H7 (cell line): ENCODE measurements at regions not wholly inside any gene's neighbourhood (a gene's known extent, or its start where the extent isn't known, plus 50 kb on each side); places are given as distances from the start of the nearest gene placed in this dataset.

Experiments
- DNase-seq: peaks from one replicate; pipeline ENCODE4 v3.0.0; 2012
- H3K27me3 ChIP-seq: 2 replicates; pipeline ENCODE4 v1.6.0; 2011; ENCODE audit warnings: mild to moderate bottlenecking, low read length; ENCODE audit not compliant: control insufficient read depth, insufficient read depth
- H3K36me3 ChIP-seq: replicated peaks from 2 replicates; pipeline ENCODE4 v1.5.1; 2011; ENCODE audit warnings: low read length; ENCODE audit not compliant: control insufficient read depth, insufficient read depth
- H3K4me3 ChIP-seq: 2 replicates; pipeline ENCODE4 v1.5.1; 2011; ENCODE audit warnings: low read depth, mild to moderate bottlenecking, control low read depth, low read length, moderate library complexity; ENCODE audit not compliant: insufficient read depth

GRCh38 chr16:86308514-86308913 lies 201.8 kb upstream of the FOXF1 start:
- DNase-seq = no peak
- no peaks in the 10 kb centered on the region for H3K36me3 ChIP-seq
- H3K4me3 ChIP-seq = no peak overlapping the region
- no peaks in the 10 kb centered on the region for H3K27me3 ChIP-seq

DNA sequence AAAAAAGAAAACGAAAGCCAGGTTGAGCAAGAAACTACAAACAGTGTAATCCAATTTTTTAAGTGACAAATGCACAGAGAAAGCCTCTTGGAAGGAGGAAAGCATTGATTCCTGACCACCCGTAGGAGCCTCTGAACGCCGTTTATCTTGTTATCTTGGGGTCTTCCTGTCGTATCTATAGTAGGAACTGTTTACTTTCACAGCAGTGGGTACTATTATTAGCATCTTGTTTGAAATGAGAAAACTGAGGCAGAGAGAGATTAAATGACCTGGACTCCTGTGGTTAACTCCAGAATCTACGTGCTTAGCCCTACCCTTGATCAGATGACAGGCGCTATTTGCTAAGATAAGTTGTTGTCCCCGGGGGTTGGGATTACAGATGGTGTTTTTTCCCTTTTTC lies 196.7 kb upstream of the FOXF1 start:
- Histone ChIP-seq H3K36me3 (no peaks in the 10 kb centered on the region), H3K4me3 (no peak overlapping the region), H3K27me3 (no peaks in the 10 kb centered on the region)
- DNase-seq = no peak

DNA sequence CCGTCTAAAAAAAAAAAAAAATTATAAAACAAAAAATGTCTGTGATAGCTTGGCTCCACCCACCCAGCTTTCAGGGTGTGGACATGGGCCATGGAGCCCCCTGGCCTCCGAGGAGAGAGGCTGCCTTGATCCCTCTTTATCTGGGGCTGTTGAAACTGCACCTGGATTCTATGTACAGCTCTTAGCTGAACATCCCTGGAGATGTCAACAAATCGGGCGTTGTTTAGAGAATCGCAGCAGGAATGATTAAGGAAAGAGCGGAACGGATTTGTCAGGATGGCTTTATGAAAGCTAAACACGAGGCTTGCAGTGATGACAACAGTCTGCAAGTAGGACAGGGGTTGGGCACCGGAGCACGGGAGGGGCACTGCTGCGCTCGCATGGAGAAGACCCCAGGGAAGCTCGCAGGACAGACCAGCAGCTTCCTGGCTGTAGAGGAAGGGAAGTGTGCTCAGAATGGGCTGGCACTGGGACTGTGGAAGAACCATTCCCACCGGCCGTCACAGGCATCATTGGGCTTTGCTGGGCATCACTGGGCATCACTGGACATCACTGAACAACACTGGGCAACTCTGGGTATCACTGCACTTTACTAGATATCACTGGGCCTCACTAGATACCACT lies 195.8 kb upstream of the FOXF1 start:
- no peak for DNase-seq
- Histone ChIP-seq H3K27me3 (no peaks in the 10 kb centered on the region), H3K4me3 (no peak overlapping the region), H3K36me3 (no peaks in the 10 kb centered on the region)

- H3K27me3 ChIP-seq = no peaks in the 10 kb centered on the region
- H3K36me3 ChIP-seq = no peaks in the 10 kb centered on the region
- H3K4me3 ChIP-seq = no peak overlapping the region
- no peak for DNase-seq
Observed at GRCh38 chr16:86316967-86317812, 193.1 kb upstream of the FOXF1 start.

- no peaks in the 10 kb centered on the region for H3K36me3 ChIP-seq
- DNase-seq = no peak
- H3K4me3 ChIP-seq = no peak overlapping the region
- H3K27me3 ChIP-seq = no peaks in the 10 kb centered on the region
Observed at GRCh38 chr16:86317813-86318650, 192.3 kb upstream of the FOXF1 start.

DNA sequence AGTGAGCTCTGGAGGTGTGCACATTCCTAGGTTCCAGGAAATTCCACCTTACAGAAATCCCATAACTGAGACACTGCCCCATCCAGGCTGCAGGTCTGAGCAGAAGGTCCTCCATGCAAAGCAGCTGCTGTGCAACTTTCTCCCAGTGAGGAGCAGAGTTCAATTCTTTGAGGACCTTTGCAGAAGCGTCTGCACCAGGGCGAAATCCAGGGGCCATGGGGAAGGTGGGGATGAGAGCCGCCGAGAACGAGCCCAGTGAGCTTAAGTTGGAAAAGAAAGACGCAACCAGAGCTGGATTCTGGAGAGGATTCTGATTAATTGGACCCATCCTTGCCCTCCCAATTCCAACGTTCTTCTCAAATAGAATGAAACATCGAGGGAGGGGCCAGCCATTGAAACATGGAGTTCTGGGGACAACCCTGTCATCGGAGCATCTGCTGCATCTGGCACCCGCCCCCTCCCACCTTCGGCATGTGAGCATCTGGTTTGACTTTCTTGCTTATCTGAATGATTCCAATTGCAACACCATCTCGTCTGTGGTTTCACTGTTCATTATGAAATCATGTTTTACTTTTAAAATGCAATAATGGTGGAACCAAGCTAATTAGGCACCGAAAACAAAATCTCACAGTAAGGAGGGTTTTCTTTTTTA lies 190.6 kb upstream of the FOXF1 start:
- Histone ChIP-seq H3K36me3 (no peaks in the 10 kb centered on the region), H3K4me3 (no peak overlapping the region), H3K27me3 (no peaks in the 10 kb centered on the region; the same call in 1 of the 2 replicates)
- no peak for DNase-seq

GRCh38 chr16:86320237-86320595 lies 190.1 kb upstream of the FOXF1 start:
- Histone ChIP-seq H3K36me3 (no peaks in the 10 kb centered on the region), H3K4me3 (no peak overlapping the region), H3K27me3 (no peaks in the 10 kb centered on the region; the same call in 1 of the 2 replicates)
- no peak for DNase-seq

DNA sequence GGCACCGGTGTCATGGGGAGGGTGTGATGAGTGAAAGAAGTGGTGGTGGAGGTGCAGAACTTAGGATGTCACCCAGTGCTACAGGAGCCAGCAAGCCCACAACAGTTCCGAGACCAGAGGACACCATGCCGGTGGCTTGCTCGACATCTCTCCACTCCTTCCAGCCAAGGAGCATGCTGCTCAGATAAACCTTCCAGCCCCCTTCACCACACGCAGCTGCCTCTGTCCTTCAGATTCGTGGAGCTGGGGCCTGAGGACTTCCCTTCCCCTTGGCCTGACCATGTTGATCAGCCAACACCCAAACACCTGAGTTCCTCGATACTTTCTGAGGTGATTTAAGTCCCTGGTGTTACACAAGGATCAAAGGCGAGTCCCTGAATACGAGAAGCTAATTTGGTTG lies 188.8 kb upstream of the FOXF1 start:
- Histone ChIP-seq H3K27me3 (no peaks in the 10 kb centered on the region; the same call in 1 of the 2 replicates), H3K36me3 (no peaks in the 10 kb centered on the region), H3K4me3 (no peak overlapping the region)
- DNase-seq = no peak

DNA sequence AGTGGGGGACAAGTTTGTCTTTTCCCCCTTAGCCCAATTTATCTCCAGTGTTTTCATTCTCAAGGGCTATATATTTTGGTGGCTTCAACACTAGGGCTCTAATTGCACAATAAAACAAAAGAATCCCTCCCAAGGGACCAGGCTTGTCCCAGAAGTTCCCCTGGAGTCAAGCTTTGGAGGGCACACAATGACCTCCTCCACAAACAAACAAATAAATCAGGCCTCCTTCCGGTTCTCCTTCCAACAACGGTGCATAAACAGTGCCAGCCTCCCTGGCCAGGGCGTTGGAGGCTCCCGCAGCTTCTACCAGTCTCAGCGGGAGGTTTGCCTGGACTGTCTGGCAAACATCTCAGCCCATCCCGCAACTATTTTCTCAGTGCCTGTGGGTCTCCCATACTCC lies 188.0 kb upstream of the FOXF1 start:
- Histone ChIP-seq H3K36me3 (no peaks in the 10 kb centered on the region), H3K27me3 (no peaks in the 10 kb centered on the region; the same call in 1 of the 2 replicates), H3K4me3 (no peak overlapping the region)
- no peak for DNase-seq

- H3K27me3 ChIP-seq = no peaks in the 10 kb centered on the region; the same call in 1 of the 2 replicates
- no peak for DNase-seq
- no peak overlapping the region for H3K4me3 ChIP-seq
Observed at GRCh38 chr16:86322806-86323205, 187.5 kb upstream of the FOXF1 start.

GRCh38 chr16:86324320-86324719 lies 186.0 kb upstream of the FOXF1 start:
- Histone ChIP-seq H3K4me3 (no peak overlapping the region), H3K36me3 (no peaks in the 10 kb centered on the region), H3K27me3 (no peaks in the 10 kb centered on the region; the same call in 1 of the 2 replicates)
- DNase-seq = no peak

More at GRCh38 chr16:86322806-86323205, 187.5 kb upstream of the FOXF1 start:
- H3K36me3 ChIP-seq = no peaks in the 10 kb centered on the region

- Histone ChIP-seq H3K36me3 (no peaks in the 10 kb centered on the region), H3K27me3 (no peaks in the 10 kb centered on the region; the same call in 1 of the 2 replicates), H3K4me3 (no peak overlapping the region)
- no peak for DNase-seq
Observed at GRCh38 chr16:86325360-86325759, 185.0 kb upstream of the FOXF1 start.

- no peaks in the 10 kb centered on the region for H3K36me3 ChIP-seq
- no peak overlapping the region for H3K4me3 ChIP-seq
- DNase-seq = no peak
- H3K27me3 ChIP-seq = no peaks in the 10 kb centered on the region; the same call in 1 of the 2 replicates
Observed at GRCh38 chr16:86325895-86326294, 184.4 kb upstream of the FOXF1 start.

GRCh38 chr16:86327321-86327720 lies 183.0 kb upstream of the FOXF1 start:
- no peak overlapping the region for H3K4me3 ChIP-seq
- H3K36me3 ChIP-seq = no peaks in the 10 kb centered on the region
- no peak for DNase-seq
- H3K27me3 ChIP-seq = no peaks in the 10 kb centered on the region; the same call in 1 of the 2 replicates
